Transverse colon (tissue), 4 donors: ENCODE measurements at regions not wholly inside any gene's neighbourhood (a gene's known extent, or its start where the extent isn't known, plus 50 kb on each side); places are given as distances from the start of the nearest gene placed in this dataset.
"Not testable (repeated sequence)": the region's sequence is repeated elsewhere in the genome, so short reads cannot be mapped to it uniquely, and the experiment has no call there.

Experiments used
- DNase-seq: peaks from one replicate; pipeline ENCODE4 v3.0.0-alpha.2; 2019
- H3K27ac ChIP-seq, 4 donors: fragments of 200-600 bp; sonication (generic); 2 replicates each; pipeline ENCODE4 v1.5.1; 2016 to 2018; ENCODE audit warnings: inconsistent platforms in 4 of 4
- H3K27me3 ChIP-seq: fragments of 200-600 bp; sonication (generic); 2 replicates; pipeline ENCODE4 v1.5.1; 2017; ENCODE audit warnings: inconsistent platforms
- H3K36me3 ChIP-seq, 4 donors: fragments of 200-600 bp; sonication (generic); 2 replicates each; pipeline ENCODE4 v1.5.1; 2017 to 2019; ENCODE audit warnings: inconsistent platforms in 4 of 4
- H3K4me1 ChIP-seq, 4 donors: fragments of 200-600 bp; sonication (generic); 2 replicates each; pipeline ENCODE4 v1.5.1; 2017 to 2020; ENCODE audit warnings: inconsistent platforms in 4 of 4
- H3K4me3 ChIP-seq, 4 donors: fragments of 200-600 bp; sonication (generic); 1 replicate in 1 of 4; 2 replicates in 3 of 4; pipeline versions ENCODE4 v1.5.1 to v1.6.1; 2017 to 2019; ENCODE audit warnings: inconsistent platforms in 4 of 4
- H3K9me3 ChIP-seq, 2 donors: fragments of 200-600 bp; sonication (generic); 2 replicates each; pipeline ENCODE4 v1.5.1; 2017 to 2019; ENCODE audit warnings: inconsistent platforms in 2 of 2
- CTCF ChIP-seq, 5 experiments: fragments of 200-600 bp in 3 of 5; fragments of 450-650 bp in 2 of 5; sonication (generic) in 3 of 5; IDR thresholded peaks; 1 replicate in 2 of 5; 2 replicates in 3 of 5; pipeline ENCODE4 v1.5.1; 2016 to 2017; ENCODE audit warnings: antibody characterized with exemption in 5 of 5, inconsistent platforms in 3 of 5, mild to moderate bottlenecking in 2 of 5, moderate library complexity in 1 of 5
- EP300 ChIP-seq: sonication (generic); formaldehyde crosslinking; IDR thresholded peaks from one replicate; pipeline ENCODE4 v1.6.1; 2017; ENCODE audit warnings: antibody characterized with exemption, low read depth
- POLR2A ChIP-seq: fragments of 450-650 bp; IDR thresholded peaks from one replicate; pipeline ENCODE4 v1.6.1; 2016; ENCODE audit warnings: antibody characterized with exemption, mild to moderate bottlenecking, moderate library complexity
- POLR2AphosphoS5 ChIP-seq, 3 donors: sonication (generic); formaldehyde crosslinking; IDR thresholded peaks; one replicate each; pipeline ENCODE4 v1.6.1; 2016; ENCODE audit warnings: antibody characterized with exemption in 3 of 3
- WGBS, 2 donors: methylation state at CpG; one replicate each; pipeline ENCODE4 v1.1.5; 2018; ENCODE audit warnings: low coverage in 1 of 2; 5-methylcytosine and 5-hydroxymethylcytosine counted together
- in situ Hi-C, 4 donors: fragments of 200-750 bp; cut with MboI; loops; one replicate each; pipeline versions ENCODE4 v1.15.0 to v1.15.1; 2017; ENCODE audit warnings: low sequenced_read_pairs in 3 of 4, low pct_ligation_motif_present in 1 of 4, low pct_unique_long_range_greater_than_20kb in 1 of 4
- intact Hi-C: fragments of 100-400 bp; cut with DNase I; formaldehyde crosslinking; loops from one replicate; pipeline ENCODE4 v1.15.1; 2023; ENCODE audit warnings: low total_unique reads

- no peak overlapping the region for H3K4me3 ChIP-seq
- H3K27me3 ChIP-seq: no peaks in the 10 kb centered on the region
- no peaks in the 10 kb centered on the region for H3K9me3 ChIP-seq
- TF ChIP-seq POLR2A: no peak
- TF ChIP-seq CTCF (IDR thresholded peaks at IDR 0.05): no peak
- in situ Hi-C loops (loop anchor here in 2 of 4 donors (25.0 kb wide), 2 partner anchors 382 to 407 kb away; no protein-coding TSS in a partner anchor), intact Hi-C loops (no loop called here)
- DNase-seq: no peak
- no peaks in the 10 kb centered on the region for H3K36me3 ChIP-seq
- H3K4me1 ChIP-seq: peaks cover 0 to 7% (median 0%) of the 10 kb centered on the region in 4 donors
- WGBS, 2 donors: 66 to 70% methylated on average over 9 of the region's 9 CpGs
- no peak overlapping the region for H3K27ac ChIP-seq
Observed at GRCh38 chr10:23543691-23544380, 105.0 kb downstream of the OTUD1 start.

- in situ Hi-C loops: loop anchor here in 2 of 4 donors (25.0 kb wide), 2 partner anchors 384 to 409 kb away; no protein-coding TSS in a partner anchor
- H3K27ac ChIP-seq, H3K9me3 ChIP-seq, intact Hi-C loops, H3K4me3 ChIP-seq, H3K4me1 ChIP-seq, DNase-seq, H3K27me3 ChIP-seq, H3K36me3 ChIP-seq: not testable (repeated sequence)
- 83% methylated on average over 2 of the region's 2 CpGs; no CpG with 5 or more reads in 1 of the 2 donors for WGBS, 2 donors
Observed at GRCh38 chr10:23545866-23546265, 107.0 kb downstream of the OTUD1 start.

- WGBS, 2 donors: 65 to 77% methylated on average over 2 to 5 of the region's 5 CpGs
- no peak for DNase-seq
- no peaks in the 10 kb centered on the region for H3K27me3 ChIP-seq
- no peak overlapping the region for H3K4me3 ChIP-seq
- no peak for TF ChIP-seq POLR2A
- no peak for TF ChIP-seq CTCF (IDR thresholded peaks at IDR 0.05)
- no peak for TF ChIP-seq POLR2AphosphoS5 (IDR thresholded peaks at IDR 0.05)
- no peak for TF ChIP-seq EP300
- H3K9me3 ChIP-seq: no peaks in the 10 kb centered on the region
- no peak overlapping the region for H3K27ac ChIP-seq
- H3K4me1 ChIP-seq: no peaks in the 10 kb centered on the region
- in situ Hi-C loops: loop anchor here in 1 of 4 donors (25.0 kb wide), 1 partner anchor 105 kb away; no protein-coding TSS in a partner anchor
- intact Hi-C loops: no loop called here
- no peaks in the 10 kb centered on the region for H3K36me3 ChIP-seq
Observed at GRCh38 chr10:23556727-23557440, 118.0 kb downstream of the OTUD1 start.

GRCh38 chr10:23557777-23558176 is 118.9 kb downstream of the OTUD1 start:
- peaks cover 3 to 5% of the 10 kb centered on the region in 2 donors for H3K9me3 ChIP-seq
- 87 to 91% methylated on average over 4 of the region's 4 CpGs for WGBS, 2 donors
- no peak overlapping the region for H3K27ac ChIP-seq
- H3K4me1 ChIP-seq: no peaks in the 10 kb centered on the region
- no peaks in the 10 kb centered on the region for H3K36me3 ChIP-seq
- TF ChIP-seq POLR2A (no peak), POLR2AphosphoS5 (IDR thresholded peaks at IDR 0.05) (no peak), CTCF (IDR thresholded peaks at IDR 0.05) (no peak), EP300 (no peak)
- H3K27me3 ChIP-seq: no peaks in the 10 kb centered on the region
- no peak for DNase-seq
- H3K4me3 ChIP-seq: no peak overlapping the region
- intact Hi-C loops (no loop called here), in situ Hi-C loops (loop anchor here in 1 of 4 donors (25.0 kb wide), 1 partner anchor 105 kb away; no protein-coding TSS in a partner anchor)
